Activated T-helper 17 cell treated with anti-CD3 and anti-CD28 coated beads, Interleukin-2, amount 50 U/mL, for 72 hours (primary cell): ENCODE measurements at regions not wholly inside any gene's neighbourhood (a gene's known extent, or its start where the extent isn't known, plus 50 kb on each side); places are given as distances from the start of the nearest gene placed in this dataset.
"Not testable (repeated sequence)": the region's sequence is repeated elsewhere in the genome, so short reads cannot be mapped to it uniquely, and the experiment has no call there.

ENCODE experiments used
- ATAC-seq: fragments of 150-1000 bp; cut with Tn5 transposase; replicated peaks from 2 replicates; pipeline ENCODE4 v1.10.0; 2021; ENCODE audit warnings: mild to moderate bottlenecking, moderate library complexity
- H3K27ac Mint-ChIP-seq: one replicate; pipeline ENCODE4 v1.8.0; 2022; ENCODE audit warnings: mixed read lengths
- H3K27me3 Mint-ChIP-seq: one replicate; pipeline ENCODE4 v1.8.0; 2022; ENCODE audit warnings: mixed read lengths
- H3K36me3 Mint-ChIP-seq: one replicate; pipeline ENCODE4 v1.8.0; 2022; ENCODE audit warnings: low read depth, mild to moderate bottlenecking, mixed read lengths
- H3K4me1 Mint-ChIP-seq: one replicate; pipeline ENCODE4 v1.8.0; 2022; ENCODE audit warnings: mixed read lengths
- H3K4me3 Mint-ChIP-seq: one replicate; pipeline ENCODE4 v1.8.0; 2022; ENCODE audit warnings: mild to moderate bottlenecking, mixed read lengths
- H3K9me3 Mint-ChIP-seq: one replicate; pipeline ENCODE4 v1.8.0; 2022; ENCODE audit warnings: mixed read lengths

- Mint-ChIP-seq H3K4me3 (no peak overlapping the region), H3K36me3 (no peaks in the 10 kb centered on the region)
Observed at GRCh38 chr9:99628849-99629620, 192.7 kb upstream of the NR4A3 start.

GRCh38 chr9:99632349-99633038 is 189.2 kb upstream of the NR4A3 start:
- H3K27ac Mint-ChIP-seq: no peak overlapping the region
- no peaks in the 10 kb centered on the region for H3K27me3 Mint-ChIP-seq
- no peaks in the 10 kb centered on the region for H3K36me3 Mint-ChIP-seq
- H3K4me1 Mint-ChIP-seq: no peaks in the 10 kb centered on the region
- H3K9me3 Mint-ChIP-seq: no peaks in the 10 kb centered on the region
- no peak for ATAC-seq
- H3K4me3 Mint-ChIP-seq: no peak overlapping the region

More at GRCh38 chr9:99628849-99629620, 192.7 kb upstream of the NR4A3 start:
- no peak overlapping the region for H3K27ac Mint-ChIP-seq
- no peaks in the 10 kb centered on the region for H3K9me3 Mint-ChIP-seq
- no peak for ATAC-seq
- peaks cover 8% of the 10 kb centered on the region for H3K27me3 Mint-ChIP-seq
- no peaks in the 10 kb centered on the region for H3K4me1 Mint-ChIP-seq

GRCh38 chr9:99633265-99633664 is 188.4 kb upstream of the NR4A3 start:
- Mint-ChIP-seq H3K4me1 (no peaks in the 10 kb centered on the region), H3K4me3 (no peak overlapping the region), H3K36me3 (no peaks in the 10 kb centered on the region), H3K27me3 (no peaks in the 10 kb centered on the region), H3K9me3 (no peaks in the 10 kb centered on the region), H3K27ac (no peak overlapping the region)
- no peak for ATAC-seq

- Mint-ChIP-seq H3K4me3 (no peak overlapping the region), H3K27me3 (no peaks in the 10 kb centered on the region), H3K9me3 (no peaks in the 10 kb centered on the region), H3K27ac (no peak overlapping the region), H3K4me1 (no peaks in the 10 kb centered on the region), H3K36me3 (no peaks in the 10 kb centered on the region)
- ATAC-seq: no peak
Observed at GRCh38 chr9:99634186-99634585, 187.5 kb upstream of the NR4A3 start.

- ATAC-seq: no peak
- H3K4me1 Mint-ChIP-seq: no peaks in the 10 kb centered on the region
Observed at GRCh38 chr9:99635032-99635431, 186.7 kb upstream of the NR4A3 start.

GRCh38 chr9:99637641-99638040 is 184.0 kb upstream of the NR4A3 start:
- H3K9me3 Mint-ChIP-seq: peaks cover 5% of the 10 kb centered on the region
- no peak for ATAC-seq

More at GRCh38 chr9:99635032-99635431, 186.7 kb upstream of the NR4A3 start:
- Mint-ChIP-seq H3K4me3 (no peak overlapping the region), H3K36me3 (no peaks in the 10 kb centered on the region), H3K27me3 (no peaks in the 10 kb centered on the region), H3K9me3 (no peaks in the 10 kb centered on the region), H3K27ac (no peak overlapping the region)

GRCh38 chr9:99638971-99639370 is 182.7 kb upstream of the NR4A3 start:
- Mint-ChIP-seq H3K4me1 (no peaks in the 10 kb centered on the region), H3K4me3 (no peak overlapping the region), H3K9me3 (peaks cover 5% of the 10 kb centered on the region), H3K36me3 (no peaks in the 10 kb centered on the region), H3K27ac (no peak overlapping the region), H3K27me3 (peaks cover 7% of the 10 kb centered on the region)
- ATAC-seq: no peak

More at GRCh38 chr9:99637641-99638040, 184.0 kb upstream of the NR4A3 start:
- H3K27me3 Mint-ChIP-seq: peaks cover 7% of the 10 kb centered on the region
- no peaks in the 10 kb centered on the region for H3K4me1 Mint-ChIP-seq
- H3K36me3 Mint-ChIP-seq: no peaks in the 10 kb centered on the region
- no peak overlapping the region for H3K4me3 Mint-ChIP-seq
- H3K27ac Mint-ChIP-seq: no peak overlapping the region

GRCh38 chr9:99647604-99648003 is 174.1 kb upstream of the NR4A3 start:
- Mint-ChIP-seq H3K9me3 (peaks cover 11% of the 10 kb centered on the region), H3K27ac (no peak overlapping the region), H3K4me3 (no peak overlapping the region), H3K4me1 (no peaks in the 10 kb centered on the region), H3K36me3 (no peaks in the 10 kb centered on the region), H3K27me3 (peaks cover 10% of the 10 kb centered on the region)
- ATAC-seq: no peak

GRCh38 chr9:99650187-99650874 is 171.4 kb upstream of the NR4A3 start:
- no peak overlapping the region for H3K27ac Mint-ChIP-seq
- no peaks in the 10 kb centered on the region for H3K36me3 Mint-ChIP-seq
- peaks cover 10% of the 10 kb centered on the region for H3K27me3 Mint-ChIP-seq
- H3K4me1 Mint-ChIP-seq: no peaks in the 10 kb centered on the region
- H3K9me3 Mint-ChIP-seq: peaks cover 11% of the 10 kb centered on the region
- H3K4me3 Mint-ChIP-seq: no peak overlapping the region
- no peak for ATAC-seq

GRCh38 chr9:99660191-99660636 is 161.5 kb upstream of the NR4A3 start:
- peaks cover 10% of the 10 kb centered on the region for H3K27me3 Mint-ChIP-seq
- no peaks in the 10 kb centered on the region for H3K4me1 Mint-ChIP-seq
- H3K36me3 Mint-ChIP-seq: no peaks in the 10 kb centered on the region
- H3K27ac Mint-ChIP-seq: no peak overlapping the region
- peak; percentile 61 for ATAC-seq
- no peak overlapping the region for H3K4me3 Mint-ChIP-seq
- no peaks in the 10 kb centered on the region for H3K9me3 Mint-ChIP-seq

GRCh38 chr9:99663297-99663696 is 158.4 kb upstream of the NR4A3 start:
- H3K4me3 Mint-ChIP-seq: no peak overlapping the region
- H3K9me3 Mint-ChIP-seq: no peaks in the 10 kb centered on the region
- H3K36me3 Mint-ChIP-seq: no peaks in the 10 kb centered on the region
- ATAC-seq: no peak
- no peak overlapping the region for H3K27ac Mint-ChIP-seq
- H3K27me3 Mint-ChIP-seq: peaks cover 10% of the 10 kb centered on the region
- peaks cover 5% of the 10 kb centered on the region for H3K4me1 Mint-ChIP-seq

- Mint-ChIP-seq H3K27ac (no peak overlapping the region), H3K27me3 (peaks cover 10% of the 10 kb centered on the region), H3K36me3 (no peaks in the 10 kb centered on the region), H3K4me3 (no peak overlapping the region), H3K9me3 (no peaks in the 10 kb centered on the region), H3K4me1 (peaks cover 5% of the 10 kb centered on the region)
- ATAC-seq: no peak
Observed at GRCh38 chr9:99663856-99664255, 157.8 kb upstream of the NR4A3 start.

- no peak for ATAC-seq
Observed at GRCh38 chr9:99666571-99666970, 155.1 kb upstream of the NR4A3 start.

GRCh38 chr9:99670886-99671285 is 150.8 kb upstream of the NR4A3 start:
- H3K27me3 Mint-ChIP-seq: peaks cover 18% of the 10 kb centered on the region
- H3K36me3 Mint-ChIP-seq, ATAC-seq, H3K27ac Mint-ChIP-seq, H3K4me1 Mint-ChIP-seq, H3K9me3 Mint-ChIP-seq, H3K4me3 Mint-ChIP-seq: not testable (repeated sequence)

More at GRCh38 chr9:99666571-99666970, 155.1 kb upstream of the NR4A3 start:
- H3K27ac Mint-ChIP-seq: no peak overlapping the region
- H3K4me1 Mint-ChIP-seq: peaks cover 5% of the 10 kb centered on the region
- H3K27me3 Mint-ChIP-seq: peaks cover 17% of the 10 kb centered on the region
- no peak overlapping the region for H3K4me3 Mint-ChIP-seq
- no peaks in the 10 kb centered on the region for H3K36me3 Mint-ChIP-seq
- H3K9me3 Mint-ChIP-seq: no peaks in the 10 kb centered on the region
